ENCODE measurements at regions not wholly inside any gene's neighbourhood (a gene's known extent, or its start where the extent isn't known, plus 50 kb on each side); places are given as distances from the start of the nearest gene placed in this dataset.

DNA sequence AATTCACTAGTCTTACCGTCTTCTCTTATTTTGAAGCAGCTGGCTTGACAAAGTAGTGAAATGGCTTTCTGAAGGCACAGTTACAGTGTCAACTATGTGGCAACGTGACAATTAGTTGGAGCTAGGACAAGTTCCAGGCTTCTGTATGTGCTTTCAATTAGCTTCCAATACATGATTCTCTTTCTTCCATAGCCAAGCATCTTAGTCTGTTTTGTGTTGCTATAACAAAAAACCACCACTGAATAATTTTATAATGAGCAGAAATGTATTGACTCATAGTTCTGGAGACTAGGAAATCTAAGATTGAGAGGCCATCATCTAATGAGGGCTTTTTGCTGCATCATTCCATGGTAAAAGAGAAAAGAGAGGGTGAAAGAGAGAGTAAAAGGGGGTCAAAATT lies 365.1 kb upstream of the PLSCR5 start:
- no peak for DNase-seq
- H3K9me3 ChIP-seq, result no peaks in the 10 kb centered on the region
- H3K27ac ChIP-seq, result no peak overlapping the region
- no peaks in the 10 kb centered on the region for H3K36me3 ChIP-seq
- in situ Hi-C loops (cut with MboI; ENCODE audit: low pct_ligation_motif_present in 1 of 4, low pct_unique_long_range_greater_than_20kb in 1 of 4, low sequenced_read_pairs in 3 of 4) (no loop called here), intact Hi-C loops (cut with DNase I; ENCODE audit: low total_unique reads) (no loop called here)
- no peak overlapping the region for H3K4me3 ChIP-seq
- WGBS, 2 donors (ENCODE audit: low coverage in 1 of 2), result 80% methylated on average over 2 of the region's 2 CpGs; no CpG with 5 or more reads in 1 of the 2 donors
- no peaks in the 10 kb centered on the region for H3K27me3 ChIP-seq
- H3K4me1 ChIP-seq, result no peaks in the 10 kb centered on the region
- TF ChIP-seq EP300 (IDR thresholded peaks at IDR 0.05; ENCODE audit: low read depth) (no peak), POLR2AphosphoS5 (IDR thresholded peaks at IDR 0.05) (no peak), POLR2A (IDR thresholded peaks at IDR 0.05) (no peak)
- TF ChIP-seq, protein P1, sequence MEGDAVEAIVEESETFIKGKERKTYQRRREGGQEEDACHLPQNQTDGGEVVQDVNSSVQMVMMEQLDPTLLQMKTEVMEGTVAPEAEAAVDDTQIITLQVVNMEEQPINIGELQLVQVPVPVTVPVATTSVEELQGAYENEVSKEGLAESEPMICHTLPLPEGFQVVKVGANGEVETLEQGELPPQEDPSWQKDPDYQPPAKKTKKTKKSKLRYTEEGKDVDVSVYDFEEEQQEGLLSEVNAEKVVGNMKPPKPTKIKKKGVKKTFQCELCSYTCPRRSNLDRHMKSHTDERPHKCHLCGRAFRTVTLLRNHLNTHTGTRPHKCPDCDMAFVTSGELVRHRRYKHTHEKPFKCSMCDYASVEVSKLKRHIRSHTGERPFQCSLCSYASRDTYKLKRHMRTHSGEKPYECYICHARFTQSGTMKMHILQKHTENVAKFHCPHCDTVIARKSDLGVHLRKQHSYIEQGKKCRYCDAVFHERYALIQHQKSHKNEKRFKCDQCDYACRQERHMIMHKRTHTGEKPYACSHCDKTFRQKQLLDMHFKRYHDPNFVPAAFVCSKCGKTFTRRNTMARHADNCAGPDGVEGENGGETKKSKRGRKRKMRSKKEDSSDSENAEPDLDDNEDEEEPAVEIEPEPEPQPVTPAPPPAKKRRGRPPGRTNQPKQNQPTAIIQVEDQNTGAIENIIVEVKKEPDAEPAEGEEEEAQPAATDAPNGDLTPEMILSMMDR (IDR thresholded peaks at IDR 0.05), result no peak

DNA sequence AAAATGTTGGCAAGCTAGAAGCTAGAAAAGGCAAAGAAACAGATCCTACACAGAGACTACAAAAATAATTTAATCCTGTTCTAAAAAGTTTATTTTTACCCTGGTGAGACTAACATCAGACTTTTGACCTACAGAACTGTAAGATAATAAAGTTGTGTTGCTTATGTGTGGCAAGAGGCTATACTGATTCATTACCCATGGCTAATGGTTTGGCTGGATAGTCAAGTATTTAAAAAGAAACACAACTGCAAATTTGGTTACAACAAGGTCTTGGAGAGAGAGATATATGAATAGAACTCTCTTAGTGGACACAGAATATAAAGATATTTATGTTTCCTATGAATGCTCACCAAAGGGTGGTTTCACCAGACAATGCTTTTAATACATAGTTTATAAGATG lies 364.2 kb upstream of the PLSCR5 start:
- TF ChIP-seq EP300 (IDR thresholded peaks at IDR 0.05; ENCODE audit: low read depth), result no peak
- no peak for TF ChIP-seq POLR2AphosphoS5 (IDR thresholded peaks at IDR 0.05)
- TF ChIP-seq, protein P1 (IDR thresholded peaks at IDR 0.05), result no peak
- TF ChIP-seq POLR2A (IDR thresholded peaks at IDR 0.05), result no peak
- no peak for DNase-seq

DNA sequence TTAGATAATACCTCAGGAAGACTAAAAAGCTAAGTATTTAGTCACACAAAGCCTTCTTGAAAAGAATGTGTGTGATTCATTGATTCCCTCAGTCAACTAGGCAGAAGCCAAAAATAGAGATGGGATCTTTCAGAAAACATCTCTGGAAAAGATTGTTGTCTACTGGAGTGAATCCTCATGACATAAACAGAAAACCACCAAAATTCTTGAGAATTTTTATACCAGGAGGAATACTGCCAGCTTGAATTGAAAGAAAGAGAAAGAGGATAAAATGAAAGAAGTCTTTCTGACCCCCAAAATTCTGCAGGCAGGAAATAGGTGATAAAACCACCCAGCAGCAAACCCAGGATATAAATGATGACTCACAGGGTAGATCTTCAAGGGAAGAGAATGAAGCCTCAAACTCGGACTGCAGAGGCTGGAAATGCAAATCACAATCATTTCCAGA lies 363.1 kb upstream of the PLSCR5 start:
- intact Hi-C loops (cut with DNase I; ENCODE audit: low total_unique reads), result no loop called here

More for the DNA sequence above, 364.2 kb upstream of the PLSCR5 start:
- Histone ChIP-seq H3K36me3 (no peaks in the 10 kb centered on the region), H3K27ac (no peak overlapping the region), H3K27me3 (no peaks in the 10 kb centered on the region), H3K9me3 (no peaks in the 10 kb centered on the region), H3K4me3 (no peak overlapping the region), H3K4me1 (no peaks in the 10 kb centered on the region)
- in situ Hi-C loops (cut with MboI; ENCODE audit: low pct_ligation_motif_present in 1 of 4, low pct_unique_long_range_greater_than_20kb in 1 of 4, low sequenced_read_pairs in 3 of 4) (no loop called here), intact Hi-C loops (cut with DNase I; ENCODE audit: low total_unique reads) (no loop called here)

DNA sequence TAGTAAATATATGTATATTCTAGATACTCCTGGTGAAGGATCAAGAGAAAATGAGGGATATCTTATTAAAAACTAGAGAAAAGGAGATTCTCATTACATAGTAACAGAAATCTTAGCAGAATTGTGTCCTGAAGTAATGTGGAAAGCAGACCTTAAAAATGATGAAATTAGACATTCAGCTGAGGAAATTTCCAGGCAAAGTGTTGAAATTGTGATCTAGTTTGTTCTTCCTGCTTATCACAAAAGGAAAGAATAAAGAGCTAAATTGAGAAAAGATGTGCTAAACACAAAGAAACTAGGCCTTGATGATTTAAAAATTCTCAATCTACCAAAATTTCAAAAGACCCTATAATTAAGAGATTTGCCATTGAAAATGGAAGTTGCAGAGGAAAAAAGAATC lies 362.6 kb upstream of the PLSCR5 start:
- DNase-seq, result no peak
- H3K27me3 ChIP-seq, result no peaks in the 10 kb centered on the region
- H3K4me1 ChIP-seq, result no peaks in the 10 kb centered on the region
- in situ Hi-C loops (cut with MboI; ENCODE audit: low pct_ligation_motif_present in 1 of 4, low pct_unique_long_range_greater_than_20kb in 1 of 4, low sequenced_read_pairs in 3 of 4), result no loop called here
- no peaks in the 10 kb centered on the region for H3K36me3 ChIP-seq
- intact Hi-C loops (cut with DNase I; ENCODE audit: low total_unique reads), result no loop called here
- H3K27ac ChIP-seq, result no peak overlapping the region
- H3K4me3 ChIP-seq, result no peak overlapping the region
- TF ChIP-seq, protein P1 (IDR thresholded peaks at IDR 0.05), result no peak
- TF ChIP-seq POLR2A (IDR thresholded peaks at IDR 0.05) (no peak), POLR2AphosphoS5 (IDR thresholded peaks at IDR 0.05) (no peak)
- no peaks in the 10 kb centered on the region for H3K9me3 ChIP-seq

More for the DNA sequence above, 363.1 kb upstream of the PLSCR5 start:
- no peak for DNase-seq
- Histone ChIP-seq H3K27me3 (no peaks in the 10 kb centered on the region), H3K36me3 (no peaks in the 10 kb centered on the region), H3K4me3 (no peak overlapping the region), H3K4me1 (no peaks in the 10 kb centered on the region), H3K9me3 (no peaks in the 10 kb centered on the region), H3K27ac (no peak overlapping the region)
- in situ Hi-C loops (cut with MboI; ENCODE audit: low pct_ligation_motif_present in 1 of 4, low pct_unique_long_range_greater_than_20kb in 1 of 4, low sequenced_read_pairs in 3 of 4), result no loop called here
- WGBS, 2 donors (ENCODE audit: low coverage in 1 of 2), result 29 to 36% methylated on average over 1 of the region's 1 CpG
- TF ChIP-seq POLR2A (IDR thresholded peaks at IDR 0.05) (no peak), EP300 (IDR thresholded peaks at IDR 0.05; ENCODE audit: low read depth) (no peak)
- TF ChIP-seq, protein P1 (IDR thresholded peaks at IDR 0.05), result no peak
